NCI-H1105 (cell line): ENCODE measurements at regions not wholly inside any gene's neighbourhood (a gene's known extent, or its start where the extent isn't known, plus 50 kb on each side); places are given as distances from the start of the nearest gene placed in this dataset.
A peak's percentile ranks its signal among the peaks of the same experiment; 100 is the strongest.
"Not testable (repeated sequence)": the region's sequence is repeated elsewhere in the genome, so short reads cannot be mapped to it uniquely, and the experiment has no call there.

Experiments
- DNase-seq: peaks from one replicate; lab custom pipeline; 2025; lab: John Stamatoyannopoulos, UW

GRCh38 chr6:21742238-21742660 is 148.7 kb downstream of the SOX4 start:
- peak; percentile 9 for DNase-seq

GRCh38 chr6:21744331-21744730 is 150.8 kb downstream of the SOX4 start:
- no peak for DNase-seq

GRCh38 chr6:21745543-21746337 is 152.2 kb downstream of the SOX4 start:
- DNase-seq = no peak

- no peak for DNase-seq
Measured at GRCh38 chr6:21747441-21747840, 153.9 kb downstream of the SOX4 start.

GRCh38 chr6:21748343-21749056 is 154.9 kb downstream of the SOX4 start:
- peak; percentile 80 for DNase-seq

GRCh38 chr6:21749754-21750153 is 156.2 kb downstream of the SOX4 start:
- peak; percentile 92 for DNase-seq

- DNase-seq = peak; percentile 44
Measured at GRCh38 chr6:21750575-21750974, 157.0 kb downstream of the SOX4 start.

GRCh38 chr6:21751608-21752007 is 158.1 kb downstream of the SOX4 start:
- no peak for DNase-seq

GRCh38 chr6:21752054-21752811 is 158.7 kb downstream of the SOX4 start:
- DNase-seq = no peak

GRCh38 chr6:21753241-21754108 is 159.9 kb downstream of the SOX4 start:
- no peak for DNase-seq

- no peak for DNase-seq
Measured at GRCh38 chr6:21754891-21755290, 161.3 kb downstream of the SOX4 start.

GRCh38 chr6:21756487-21756886 is 162.9 kb downstream of the SOX4 start:
- DNase-seq = no peak

GRCh38 chr6:21757392-21757791 is 163.8 kb downstream of the SOX4 start:
- DNase-seq = not testable (repeated sequence)

- DNase-seq = no peak
Measured at GRCh38 chr6:21759721-21760120, 166.2 kb downstream of the SOX4 start.

GRCh38 chr6:21761053-21761730 is 167.6 kb downstream of the SOX4 start:
- DNase-seq = not testable (repeated sequence)

- no peak for DNase-seq
Measured at GRCh38 chr6:21764989-21765388, 171.4 kb downstream of the SOX4 start.

GRCh38 chr6:21767891-21768648 is 174.5 kb downstream of the SOX4 start:
- no peak for DNase-seq

- DNase-seq = no peak
Measured at GRCh38 chr6:21769405-21769861, 175.9 kb downstream of the SOX4 start.

- no peak for DNase-seq
Measured at GRCh38 chr6:21769968-21770367, 176.4 kb downstream of the SOX4 start.

GRCh38 chr6:21771626-21772320 is 178.2 kb downstream of the SOX4 start:
- no peak for DNase-seq
